Smooth muscle cell (in vitro differentiated cells): ENCODE measurements at regions not wholly inside any gene's neighbourhood (a gene's known extent, or its start where the extent isn't known, plus 50 kb on each side); places are given as distances from the start of the nearest gene placed in this dataset.
"Not testable (repeated sequence)": the region's sequence is repeated elsewhere in the genome, so short reads cannot be mapped to it uniquely, and the experiment has no call there.

Experiments
- DNase-seq: peaks from one replicate; lab custom pipeline; 2025; ENCODE audit not compliant: unreplicated experiment; lab: John Stamatoyannopoulos, UW
- H2AFZ ChIP-seq: fragments of 200-600 bp; sonication (generic); 2 replicates; pipeline ENCODE4 v1.6.0; 2016; ENCODE audit warnings: antibody characterized with exemption, low read depth, mild to moderate bottlenecking
- H3F3A ChIP-seq: fragments of 200-600 bp; sonication (generic); 2 replicates; pipeline ENCODE4 v1.6.0; 2017; ENCODE audit warnings: antibody characterized with exemption, low read depth
- H3K27ac ChIP-seq: fragments of 200-600 bp; sonication (generic); 2 replicates; pipeline ENCODE4 v1.5.1; 2016; ENCODE audit warnings: low read depth, mild to moderate bottlenecking
- H3K27me3 ChIP-seq: fragments of 200-600 bp; sonication (generic); 2 replicates; pipeline ENCODE4 v1.6.1; 2016; ENCODE audit warnings: low read depth, mild to moderate bottlenecking
- H3K36me3 ChIP-seq: fragments of 200-600 bp; sonication (generic); 2 replicates; pipeline ENCODE4 v1.5.1; 2016; ENCODE audit warnings: low read depth
- H3K4me1 ChIP-seq: fragments of 200-600 bp; sonication (generic); 2 replicates; pipeline ENCODE4 v1.5.1; 2016; ENCODE audit warnings: low read depth
- H3K4me2 ChIP-seq: fragments of 200-600 bp; sonication (generic); 2 replicates; pipeline ENCODE4 v1.6.0; 2016; ENCODE audit warnings: mild to moderate bottlenecking
- H3K4me3 ChIP-seq: fragments of 200-600 bp; sonication (generic); 2 replicates; pipeline ENCODE4 v1.5.1; 2016; ENCODE audit warnings: mild to moderate bottlenecking
- H3K79me2 ChIP-seq: fragments of 200-600 bp; sonication (generic); 2 replicates; pipeline ENCODE4 v1.6.0; 2016; ENCODE audit warnings: low read depth, mild to moderate bottlenecking
- H3K9ac ChIP-seq: fragments of 200-600 bp; sonication (generic); 2 replicates; pipeline ENCODE4 v1.6.0; 2016; ENCODE audit warnings: low read depth
- H3K9me3 ChIP-seq: fragments of 200-600 bp; sonication (generic); replicated peaks from 2 replicates; pipeline ENCODE4 v1.5.1; 2016; ENCODE audit warnings: low read depth
- H4K20me1 ChIP-seq: fragments of 200-600 bp; sonication (generic); 2 replicates; pipeline ENCODE4 v1.6.0; 2016; ENCODE audit warnings: low read depth
- CTCF ChIP-seq: fragments of 200-600 bp; sonication (generic); IDR thresholded peaks from 2 replicates; pipeline ENCODE4 v1.5.1; 2017; ENCODE audit warnings: borderline replicate concordance, mild to moderate bottlenecking, antibody characterized with exemption; ENCODE audit not compliant: insufficient read depth, poor library complexity, severe bottlenecking
- WGBS: methylation state at CpG from one replicate; pipeline ENCODE4 v1.1.7; 2016; ENCODE audit warnings: low lambda C conversion rate; 5-methylcytosine and 5-hydroxymethylcytosine counted together

DNA sequence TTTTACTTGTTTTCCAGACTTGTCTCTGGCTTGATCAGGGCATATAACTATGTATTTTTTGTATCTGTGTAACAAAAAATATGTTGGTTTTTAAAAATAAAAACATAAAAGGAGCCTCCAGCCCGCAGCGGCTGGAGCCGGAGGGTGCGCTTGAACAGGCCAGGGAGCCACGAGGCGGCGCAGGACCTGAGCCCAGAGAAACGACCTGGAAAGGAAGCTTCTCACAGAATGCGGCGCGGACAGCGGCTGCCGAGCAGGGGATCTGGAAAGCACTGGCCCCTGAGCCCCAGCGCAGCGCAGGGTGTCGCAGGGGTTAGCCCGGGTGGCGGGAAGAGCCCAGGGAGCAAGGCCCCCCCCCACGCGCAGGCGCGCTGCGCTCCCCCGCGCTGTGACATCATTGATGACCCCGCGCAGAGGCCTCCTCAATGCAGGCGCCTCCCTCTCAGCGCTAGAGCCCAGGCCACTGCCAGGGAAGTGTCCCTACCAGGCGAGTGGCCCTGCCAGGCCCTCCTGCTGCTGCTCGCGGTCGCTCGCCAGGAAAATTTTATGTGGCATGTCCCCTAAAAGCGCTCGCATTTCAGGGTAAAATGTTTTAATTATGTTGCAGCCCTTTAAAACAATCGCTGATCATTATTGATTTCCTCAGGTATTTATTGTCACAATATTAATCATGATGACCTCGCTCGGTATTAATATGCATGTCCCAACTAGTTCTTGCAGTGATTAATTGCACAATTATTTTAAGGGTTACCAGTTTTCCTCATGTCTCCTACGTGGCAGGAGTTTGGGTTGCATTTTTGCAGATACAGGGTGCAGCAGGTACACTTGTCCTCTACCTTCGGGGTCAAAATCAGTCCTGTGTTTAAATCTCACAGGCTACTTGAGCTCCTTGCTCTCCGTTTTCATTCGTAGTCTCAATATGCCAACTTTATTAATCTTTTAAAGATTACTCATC is 134.2 kb downstream of the USP22 start:
- DNase-seq = peak; percentile 83
- peak overlapping the region; percentile 83 for H3K4me2 ChIP-seq
- peak overlapping the region; percentile 53 for H3K4me3 ChIP-seq
- H3K4me1 ChIP-seq = peaks cover 9% of the 10 kb centered on the region
- peak overlapping the region; percentile 28 for H2AFZ ChIP-seq
- no peaks in the 10 kb centered on the region for H4K20me1 ChIP-seq
- no peaks in the 10 kb centered on the region for H3K9me3 ChIP-seq
- peaks cover 14% of the 10 kb centered on the region for H3F3A ChIP-seq
- TF ChIP-seq CTCF = peak; percentile 50
- H3K36me3 ChIP-seq = no peaks in the 10 kb centered on the region
- H3K27me3 ChIP-seq = no peaks in the 10 kb centered on the region
- WGBS = 14% methylated on average over 43 of the region's 43 CpGs
- H3K9ac ChIP-seq = peak overlapping the region; percentile 67
- peaks cover 13% of the 10 kb centered on the region for H3K79me2 ChIP-seq
- peak overlapping the region; percentile 79 for H3K27ac ChIP-seq

GRCh38 chr17:20914658-20915057 is 128.2 kb downstream of the USP22 start:
- Histone ChIP-seq H3K36me3 (no peaks in the 10 kb centered on the region), H4K20me1 (no peaks in the 10 kb centered on the region), H3F3A (peaks cover under 1% of the 10 kb centered on the region), H3K79me2 (peaks cover 13% of the 10 kb centered on the region), H3K27ac (no peak overlapping the region), H3K27me3 (no peaks in the 10 kb centered on the region), H3K9ac (no peak overlapping the region), H3K4me3 (no peak overlapping the region), H3K9me3 (no peaks in the 10 kb centered on the region), H3K4me1 (no peaks in the 10 kb centered on the region), H3K4me2 (no peak overlapping the region), H2AFZ (no peak overlapping the region)
- TF ChIP-seq CTCF = no peak
- 97% methylated on average over 4 of the region's 4 CpGs for WGBS
- DNase-seq = no peak

- Histone ChIP-seq H3K27me3 (no peaks in the 10 kb centered on the region), H3K27ac (no peak overlapping the region), H3K36me3 (no peaks in the 10 kb centered on the region), H3K9me3 (no peaks in the 10 kb centered on the region), H3K79me2 (peaks cover 7% of the 10 kb centered on the region), H3K4me2 (no peak overlapping the region), H3K4me3 (no peak overlapping the region), H2AFZ (no peak overlapping the region), H4K20me1 (no peaks in the 10 kb centered on the region), H3F3A (peaks cover 16% of the 10 kb centered on the region), H3K4me1 (peaks cover 14% of the 10 kb centered on the region), H3K9ac (no peak overlapping the region)
- TF ChIP-seq CTCF = no peak
- no peak for DNase-seq
- WGBS = 86% methylated on average over 4 of the region's 4 CpGs
These were observed 126.4 kb downstream of the USP22 start for GRCh38 chr17:20916383-20916782.

DNA sequence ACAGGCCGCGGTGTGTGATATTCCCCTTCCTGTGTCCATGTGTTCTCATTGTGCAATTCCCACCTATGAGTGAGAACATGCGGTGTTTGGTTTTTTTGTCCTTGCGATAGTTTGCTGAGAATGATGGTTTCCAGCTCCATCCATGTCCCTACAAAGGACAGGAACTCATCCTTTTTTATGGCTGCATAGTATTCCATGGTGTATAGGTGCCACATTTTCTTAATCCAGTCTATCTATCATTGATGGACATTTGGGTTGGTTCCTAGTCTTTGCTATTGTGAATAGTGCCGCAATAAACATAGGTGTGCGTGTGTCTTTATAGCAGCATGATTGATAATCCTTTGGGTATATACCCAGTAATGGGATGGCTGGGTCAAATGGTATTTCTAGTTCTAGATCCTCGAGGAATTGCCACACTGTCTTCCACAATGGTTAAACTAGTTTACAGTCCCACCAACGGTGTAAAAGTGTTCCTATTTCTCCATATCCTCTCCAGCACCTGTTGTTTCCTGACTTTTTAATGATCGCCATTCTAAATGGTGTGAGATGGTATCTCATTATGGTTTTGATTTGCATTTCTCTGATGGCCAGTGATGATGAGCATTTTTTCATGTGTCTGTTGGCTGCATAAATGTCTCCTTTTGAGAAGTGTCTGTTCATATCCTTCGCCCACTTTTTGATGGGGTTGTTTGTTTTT is 125.1 kb downstream of the USP22 start:
- not testable (repeated sequence) for H2AFZ ChIP-seq, H3K4me3 ChIP-seq, H3K27ac ChIP-seq, H3K36me3 ChIP-seq, H3K9me3 ChIP-seq, H3K27me3 ChIP-seq, H3K4me2 ChIP-seq, H4K20me1 ChIP-seq, H3K79me2 ChIP-seq, H3K9ac ChIP-seq, DNase-seq
- peaks cover 28% of the 10 kb centered on the region for H3K4me1 ChIP-seq
- H3F3A ChIP-seq = peaks cover 30% of the 10 kb centered on the region
- 100% methylated on average over 9 of the region's 10 CpGs for WGBS
